ENCODE measurements at regions not wholly inside any gene's neighbourhood (a gene's known extent, or its start where the extent isn't known, plus 50 kb on each side); places are given as distances from the start of the nearest gene placed in this dataset.

DNA sequence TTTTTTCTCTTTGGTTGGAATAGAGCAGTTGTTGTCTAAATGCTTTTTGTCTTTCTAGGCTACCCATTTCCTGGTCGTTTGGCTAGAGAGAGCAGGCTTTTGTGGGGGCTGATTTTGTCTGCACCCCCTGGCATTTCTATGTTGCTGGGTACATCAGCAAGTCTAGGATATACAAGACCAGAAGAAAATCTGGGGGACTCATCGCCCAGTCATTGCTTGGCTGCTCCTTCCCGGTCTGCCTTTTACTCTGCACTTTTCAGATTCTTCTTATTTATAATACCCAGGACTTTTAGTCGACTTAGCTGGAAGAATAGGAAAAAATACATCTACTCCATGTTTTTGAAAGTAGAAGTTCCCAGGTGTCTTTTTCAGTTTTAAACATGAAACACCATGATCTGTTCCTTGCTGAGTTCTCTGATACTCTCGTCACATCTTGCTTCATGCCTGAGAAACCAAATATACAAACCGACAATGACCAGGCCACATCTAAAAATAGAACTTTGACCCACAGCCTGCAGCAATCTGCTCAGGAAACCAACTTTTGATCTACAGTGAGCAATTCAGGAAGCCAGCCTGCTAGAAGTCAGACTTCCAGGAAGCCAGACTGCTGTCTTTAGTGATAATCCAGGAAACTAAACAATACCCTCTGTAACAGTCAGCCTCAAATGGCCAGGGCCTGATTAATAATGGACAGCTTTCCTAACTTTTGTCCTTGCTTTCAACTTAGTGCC is 163.8 kb upstream of the MEX3C start (continued):
- TF ChIP-seq, protein P1, sequence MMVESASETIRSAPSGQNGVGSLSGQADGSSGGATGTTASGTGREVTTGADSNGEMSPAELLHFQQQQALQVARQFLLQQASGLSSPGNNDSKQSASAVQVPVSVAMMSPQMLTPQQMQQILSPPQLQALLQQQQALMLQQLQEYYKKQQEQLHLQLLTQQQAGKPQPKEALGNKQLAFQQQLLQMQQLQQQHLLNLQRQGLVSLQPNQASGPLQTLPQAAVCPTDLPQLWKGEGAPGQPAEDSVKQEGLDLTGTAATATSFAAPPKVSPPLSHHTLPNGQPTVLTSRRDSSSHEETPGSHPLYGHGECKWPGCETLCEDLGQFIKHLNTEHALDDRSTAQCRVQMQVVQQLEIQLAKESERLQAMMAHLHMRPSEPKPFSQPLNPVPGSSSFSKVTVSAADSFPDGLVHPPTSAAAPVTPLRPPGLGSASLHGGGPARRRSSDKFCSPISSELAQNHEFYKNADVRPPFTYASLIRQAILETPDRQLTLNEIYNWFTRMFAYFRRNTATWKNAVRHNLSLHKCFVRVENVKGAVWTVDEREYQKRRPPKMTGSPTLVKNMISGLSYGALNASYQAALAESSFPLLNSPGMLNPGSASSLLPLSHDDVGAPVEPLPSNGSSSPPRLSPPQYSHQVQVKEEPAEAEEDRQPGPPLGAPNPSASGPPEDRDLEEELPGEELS (CRISPR knock-in tag; IDR thresholded peaks at IDR 0.05) = peak; percentile 65; the same call in 1 of the 2 replicates
- peak; percentile 44; the same call in 1 of the 2 replicates for TF ChIP-seq GFI1 (CRISPR knock-in tag; IDR thresholded peaks at IDR 0.05; ENCODE audit: borderline replicate concordance)
- TF ChIP-seq ETV5 (CRISPR knock-in tag; IDR thresholded peaks at IDR 0.05; ENCODE audit: borderline replicate concordance) = peak; percentile 67; the same call in 1 of the 2 replicates
- no peak for TF ChIP-seq ZNF746 (CRISPR knock-in tag; IDR thresholded peaks at IDR 0.05)
- TF ChIP-seq ZFYVE20 (CRISPR knock-in tag; IDR thresholded peaks at IDR 0.05; ENCODE audit: borderline replicate concordance, low read depth) = no peak
- no peak for TF ChIP-seq ZKSCAN1 (IDR thresholded peaks at IDR 0.05; ENCODE audit: low read length)
- TF ChIP-seq ZNF574 (CRISPR knock-in tag; IDR thresholded peaks at IDR 0.05) = no peak
- TF ChIP-seq ZNF451 (CRISPR knock-in tag; IDR thresholded peaks at IDR 0.05) = no peak
- TF ChIP-seq GABPA (IDR thresholded peaks at IDR 0.05; ENCODE audit: low read depth, low read length) = no peak
- peak; percentile 52 for TF ChIP-seq GABPA (CRISPR knock-in tag; IDR thresholded peaks at IDR 0.05; ENCODE audit: low read depth)
- TF ChIP-seq KAT8 (CRISPR knock-in tag; IDR thresholded peaks at IDR 0.05) = no peak
- no peak for TF ChIP-seq ZBTB7B (CRISPR knock-in tag; IDR thresholded peaks at IDR 0.05)
- no peak for TF ChIP-seq ZNF44 (CRISPR knock-in tag; IDR thresholded peaks at IDR 0.05)
- TF ChIP-seq RFXANK (CRISPR knock-in tag; IDR thresholded peaks at IDR 0.05) = no peak
- peak; percentile 40; the same call in 1 of the 2 replicates for TF ChIP-seq PPARG (CRISPR knock-in tag; conservative IDR thresholded peaks at IDR 0.05)
- no peak for TF ChIP-seq LBX2 (CRISPR knock-in tag; IDR thresholded peaks at IDR 0.05; ENCODE audit: borderline replicate concordance)
- TF ChIP-seq, protein P2, sequence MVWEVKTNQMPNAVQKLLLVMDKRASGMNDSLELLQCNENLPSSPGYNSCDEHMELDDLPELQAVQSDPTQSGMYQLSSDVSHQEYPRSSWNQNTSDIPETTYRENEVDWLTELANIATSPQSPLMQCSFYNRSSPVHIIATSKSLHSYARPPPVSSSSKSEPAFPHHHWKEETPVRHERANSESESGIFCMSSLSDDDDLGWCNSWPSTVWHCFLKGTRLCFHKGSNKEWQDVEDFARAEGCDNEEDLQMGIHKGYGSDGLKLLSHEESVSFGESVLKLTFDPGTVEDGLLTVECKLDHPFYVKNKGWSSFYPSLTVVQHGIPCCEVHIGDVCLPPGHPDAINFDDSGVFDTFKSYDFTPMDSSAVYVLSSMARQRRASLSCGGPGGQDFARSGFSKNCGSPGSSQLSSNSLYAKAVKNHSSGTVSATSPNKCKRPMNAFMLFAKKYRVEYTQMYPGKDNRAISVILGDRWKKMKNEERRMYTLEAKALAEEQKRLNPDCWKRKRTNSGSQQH (CRISPR knock-in tag; IDR thresholded peaks at IDR 0.05; ENCODE audit: low read depth) = no peak
- TF ChIP-seq U2AF2 (IDR thresholded peaks at IDR 0.05; ENCODE audit: low read depth, low read length) = no peak
- no peak for TF ChIP-seq ZFX (CRISPR knock-in tag; IDR thresholded peaks at IDR 0.05; ENCODE audit: low read depth)
- no peak for TF ChIP-seq MAF1 (CRISPR knock-in tag; IDR thresholded peaks at IDR 0.05; ENCODE audit: borderline replicate concordance)
- no peak for TF ChIP-seq THAP8 (CRISPR knock-in tag; IDR thresholded peaks at IDR 0.05; ENCODE audit: borderline replicate concordance)
- TF ChIP-seq ZNF432 (CRISPR knock-in tag; IDR thresholded peaks at IDR 0.05; ENCODE audit: borderline replicate concordance) = no peak
- TF ChIP-seq ZSCAN30 (CRISPR knock-in tag; IDR thresholded peaks at IDR 0.05) = no peak
- TF ChIP-seq ZNF615 (CRISPR knock-in tag; IDR thresholded peaks at IDR 0.05; ENCODE audit: borderline replicate concordance) = no peak
- no peak for TF ChIP-seq NFIC (IDR thresholded peaks at IDR 0.05; ENCODE audit: low read length)

Data from HepG2 (cell line).